ENCODE measurements at regions not wholly inside any gene's neighbourhood (a gene's known extent, or its start where the extent isn't known, plus 50 kb on each side); places are given as distances from the start of the nearest gene placed in this dataset.
"Not testable (repeated sequence)": the region's sequence is repeated elsewhere in the genome, so short reads cannot be mapped to it uniquely, and the experiment has no call there.

- DNase-seq (ENCODE audit: low read depth): no peak
- in situ Hi-C loops (cut with HindIII; ENCODE audit: low pct_unique_long_range_greater_than_20kb, low sequenced_read_pairs): no loop called here
These were observed 174.3 kb upstream of the NUPR2 start for GRCh38 chr7:56290548-56290947.

- no peak for DNase-seq (ENCODE audit: low read depth)
- in situ Hi-C loops (cut with HindIII; ENCODE audit: low pct_unique_long_range_greater_than_20kb, low sequenced_read_pairs): no loop called here
These were observed 171.4 kb upstream of the NUPR2 start for GRCh38 chr7:56287429-56288138.

GRCh38 chr7:56256108-56256507 lies 139.9 kb upstream of the NUPR2 start:
- DNase-seq (ENCODE audit: low read depth): no peak

GRCh38 chr7:56250135-56250534 lies 133.9 kb upstream of the NUPR2 start:
- in situ Hi-C loops (cut with HindIII; ENCODE audit: low pct_unique_long_range_greater_than_20kb, low sequenced_read_pairs): no loop called here
- no peak for DNase-seq (ENCODE audit: low read depth)

More at GRCh38 chr7:56256108-56256507, 139.9 kb upstream of the NUPR2 start:
- in situ Hi-C loops (cut with HindIII; ENCODE audit: low pct_unique_long_range_greater_than_20kb, low sequenced_read_pairs): no loop called here

GRCh38 chr7:56229631-56230030 lies 113.4 kb upstream of the NUPR2 start:
- in situ Hi-C loops (cut with HindIII; ENCODE audit: low pct_unique_long_range_greater_than_20kb, low sequenced_read_pairs): no loop called here
- DNase-seq (ENCODE audit: low read depth): no peak

GRCh38 chr7:56222866-56223265 lies 106.6 kb upstream of the NUPR2 start:
- in situ Hi-C loops (cut with HindIII; ENCODE audit: low pct_unique_long_range_greater_than_20kb, low sequenced_read_pairs): no loop called here
- no peak for DNase-seq (ENCODE audit: low read depth)

- in situ Hi-C loops (cut with HindIII; ENCODE audit: low pct_unique_long_range_greater_than_20kb, low sequenced_read_pairs): no loop called here
- no peak for DNase-seq (ENCODE audit: low read depth)
These were observed 102.8 kb upstream of the NUPR2 start for GRCh38 chr7:56219017-56219416.

GRCh38 chr7:56218510-56218909 lies 102.3 kb upstream of the NUPR2 start:
- in situ Hi-C loops (cut with HindIII; ENCODE audit: low pct_unique_long_range_greater_than_20kb, low sequenced_read_pairs): no loop called here
- DNase-seq (ENCODE audit: low read depth): no peak

- DNase-seq (ENCODE audit: low read depth): no peak
- in situ Hi-C loops (cut with HindIII; ENCODE audit: low pct_unique_long_range_greater_than_20kb, low sequenced_read_pairs): no loop called here
These were observed 97.4 kb upstream of the NUPR2 start for GRCh38 chr7:56213574-56213973.

GRCh38 chr7:56206420-56206819 lies 90.2 kb upstream of the NUPR2 start:
- in situ Hi-C loops (cut with HindIII; ENCODE audit: low pct_unique_long_range_greater_than_20kb, low sequenced_read_pairs): no loop called here
- DNase-seq (ENCODE audit: low read depth): no peak

GRCh38 chr7:56199639-56200038 lies 83.4 kb upstream of the NUPR2 start:
- DNase-seq (ENCODE audit: low read depth): no peak
- in situ Hi-C loops (cut with HindIII; ENCODE audit: low pct_unique_long_range_greater_than_20kb, low sequenced_read_pairs): no loop called here

- in situ Hi-C loops (cut with HindIII; ENCODE audit: low pct_unique_long_range_greater_than_20kb, low sequenced_read_pairs); DNase-seq (ENCODE audit: low read depth): not testable (repeated sequence)
These were observed 80.0 kb upstream of the NUPR2 start for GRCh38 chr7:56196195-56196594.

GRCh38 chr7:56188823-56189346 lies 72.7 kb upstream of the NUPR2 start:
- DNase-seq (ENCODE audit: low read depth): no peak
- in situ Hi-C loops (cut with HindIII; ENCODE audit: low pct_unique_long_range_greater_than_20kb, low sequenced_read_pairs): no loop called here

- no peak for DNase-seq (ENCODE audit: low read depth)
- in situ Hi-C loops (cut with HindIII; ENCODE audit: low pct_unique_long_range_greater_than_20kb, low sequenced_read_pairs): no loop called here
These were observed 72.2 kb upstream of the NUPR2 start for GRCh38 chr7:56188376-56188775.

- DNase-seq (ENCODE audit: low read depth): no peak
- in situ Hi-C loops (cut with HindIII; ENCODE audit: low pct_unique_long_range_greater_than_20kb, low sequenced_read_pairs): no loop called here
These were observed 64.8 kb upstream of the NUPR2 start for GRCh38 chr7:56181010-56181409.

- DNase-seq (ENCODE audit: low read depth): no peak
- in situ Hi-C loops (cut with HindIII; ENCODE audit: low pct_unique_long_range_greater_than_20kb, low sequenced_read_pairs): no loop called here
These were observed 59.6 kb upstream of the NUPR2 start for GRCh38 chr7:56175771-56176170.

GRCh38 chr7:56174875-56175760 lies 58.9 kb upstream of the NUPR2 start:
- in situ Hi-C loops (cut with HindIII; ENCODE audit: low pct_unique_long_range_greater_than_20kb, low sequenced_read_pairs): no loop called here
- DNase-seq (ENCODE audit: low read depth): no peak

- in situ Hi-C loops (cut with HindIII; ENCODE audit: low pct_unique_long_range_greater_than_20kb, low sequenced_read_pairs): no loop called here
- no peak for DNase-seq (ENCODE audit: low read depth)
These were observed 58.2 kb upstream of the NUPR2 start for GRCh38 chr7:56174346-56174874.
